Gastroesophageal sphincter (tissue), 3 donors: ENCODE measurements at regions not wholly inside any gene's neighbourhood (a gene's known extent, or its start where the extent isn't known, plus 50 kb on each side); places are given as distances from the start of the nearest gene placed in this dataset.

Experiments
- CTCF ChIP-seq, 4 experiments: fragments of 200-600 bp in 2 of 4; fragments of 450-650 bp in 2 of 4; sonication (generic) in 1 of 4; IDR thresholded peaks; one replicate each; pipeline ENCODE4 v1.5.1; 2017 to 2019; ENCODE audit warnings: antibody characterized with exemption in 4 of 4, mild to moderate bottlenecking in 2 of 4, moderate library complexity in 2 of 4
- EP300 ChIP-seq: sonication (generic); formaldehyde crosslinking; IDR thresholded peaks from one replicate; pipeline ENCODE4 v1.6.1; 2017; ENCODE audit warnings: antibody characterized with exemption, mild to moderate bottlenecking
- POLR2A ChIP-seq, 2 donors: fragments of 450-650 bp; IDR thresholded peaks; one replicate each; pipeline ENCODE4 v1.6.1; 2017; ENCODE audit warnings: antibody characterized with exemption in 2 of 2, mild to moderate bottlenecking in 2 of 2, moderate library complexity in 1 of 2
- POLR2AphosphoS5 ChIP-seq: sonication (generic); formaldehyde crosslinking; IDR thresholded peaks from one replicate; pipeline ENCODE4 v1.6.1; 2017; ENCODE audit warnings: antibody characterized with exemption

GRCh38 chr5:2093859-2094615, 211.3 kb upstream of the IRX4 start:
- no peak for TF ChIP-seq CTCF (IDR thresholded peaks at IDR 0.05)
- no peak for TF ChIP-seq POLR2A (IDR thresholded peaks at IDR 0.05)
- peak; percentile 94 for TF ChIP-seq POLR2AphosphoS5
- no peak for TF ChIP-seq EP300
